Neural cell (in vitro differentiated cells): ENCODE measurements at regions not wholly inside any gene's neighbourhood (a gene's known extent, or its start where the extent isn't known, plus 50 kb on each side); places are given as distances from the start of the nearest gene placed in this dataset.

Experiments
- EP300 ChIP-seq: fragments of 450-650 bp; conservative IDR thresholded peaks from 2 replicates; pipeline ENCODE4 v1.6.1; 2014; ENCODE audit warnings: antibody characterized with exemption, mild to moderate bottlenecking, moderate library complexity; ENCODE audit not compliant: poor library complexity, severe bottlenecking
- EZH2 ChIP-seq: fragments of 200-600, 300-800 bp; shearing (Covaris generic), sonication (generic); IDR thresholded peaks from 2 replicates; pipeline ENCODE4 v1.6.1; 2014; ENCODE audit warnings: antibody characterized with exemption, low read length, borderline replicate concordance, mild to moderate bottlenecking; ENCODE audit not compliant: insufficient read depth, poor library complexity, severe bottlenecking
- MXI1 ChIP-seq: fragments of 450-650 bp; conservative IDR thresholded peaks from 2 replicates; pipeline ENCODE4 v1.6.1; 2014; ENCODE audit warnings: antibody characterized with exemption, mild to moderate bottlenecking; ENCODE audit not compliant: poor library complexity, severe bottlenecking
- POLR2AphosphoS5 ChIP-seq: IDR thresholded peaks from 2 replicates; pipeline ENCODE4 v1.6.1; 2012
- RAD21 ChIP-seq: fragments of 450-650 bp; conservative IDR thresholded peaks from 2 replicates; pipeline ENCODE4 v1.6.1; 2014; ENCODE audit warnings: antibody characterized with exemption, mild to moderate bottlenecking, moderate library complexity
- SMC3 ChIP-seq: fragments of 450-650 bp; conservative IDR thresholded peaks from 2 replicates; pipeline ENCODE4 v1.6.1; 2014; ENCODE audit warnings: antibody characterized with exemption, mild to moderate bottlenecking, moderate library complexity; ENCODE audit not compliant: poor library complexity
- TAF1 ChIP-seq: IDR thresholded peaks from 2 replicates; pipeline ENCODE4 v1.6.1; 2012; ENCODE audit warnings: low read depth
- TF ChIP-seq, protein P1 (sequence below): fragments of 450-650 bp; IDR thresholded peaks from 2 replicates; pipeline ENCODE4 v1.5.1; 2014; ENCODE audit warnings: antibody characterized with exemption, mild to moderate bottlenecking, moderate library complexity; ENCODE audit not compliant: poor library complexity, severe bottlenecking
- TF ChIP-seq, protein P2 (sequence below): IDR thresholded peaks from 2 replicates; pipeline ENCODE4 v1.6.1; 2012; ENCODE audit warnings: borderline replicate concordance

DNA sequence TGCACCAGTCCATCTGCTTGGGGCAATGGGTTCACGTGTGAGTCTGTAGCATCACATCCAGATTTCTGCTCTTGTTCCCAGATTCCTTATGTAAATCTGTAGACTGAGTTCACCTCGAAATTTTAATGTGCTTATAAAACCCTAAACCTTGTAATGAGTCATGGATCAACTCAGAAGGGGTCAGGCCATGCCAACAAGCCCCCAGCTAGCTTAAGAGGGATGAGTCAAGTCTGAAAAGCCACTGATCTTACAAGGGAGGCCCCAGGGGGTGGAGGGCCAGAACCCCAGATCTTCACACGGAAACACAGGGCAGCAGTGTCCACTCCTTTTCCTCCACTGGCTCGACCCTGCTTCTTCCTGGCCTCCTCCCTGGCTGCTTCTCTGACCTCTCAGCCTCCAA lies 399.1 kb upstream of the CDH5 start:
- no peak for TF ChIP-seq POLR2AphosphoS5
- TF ChIP-seq, protein P1, sequence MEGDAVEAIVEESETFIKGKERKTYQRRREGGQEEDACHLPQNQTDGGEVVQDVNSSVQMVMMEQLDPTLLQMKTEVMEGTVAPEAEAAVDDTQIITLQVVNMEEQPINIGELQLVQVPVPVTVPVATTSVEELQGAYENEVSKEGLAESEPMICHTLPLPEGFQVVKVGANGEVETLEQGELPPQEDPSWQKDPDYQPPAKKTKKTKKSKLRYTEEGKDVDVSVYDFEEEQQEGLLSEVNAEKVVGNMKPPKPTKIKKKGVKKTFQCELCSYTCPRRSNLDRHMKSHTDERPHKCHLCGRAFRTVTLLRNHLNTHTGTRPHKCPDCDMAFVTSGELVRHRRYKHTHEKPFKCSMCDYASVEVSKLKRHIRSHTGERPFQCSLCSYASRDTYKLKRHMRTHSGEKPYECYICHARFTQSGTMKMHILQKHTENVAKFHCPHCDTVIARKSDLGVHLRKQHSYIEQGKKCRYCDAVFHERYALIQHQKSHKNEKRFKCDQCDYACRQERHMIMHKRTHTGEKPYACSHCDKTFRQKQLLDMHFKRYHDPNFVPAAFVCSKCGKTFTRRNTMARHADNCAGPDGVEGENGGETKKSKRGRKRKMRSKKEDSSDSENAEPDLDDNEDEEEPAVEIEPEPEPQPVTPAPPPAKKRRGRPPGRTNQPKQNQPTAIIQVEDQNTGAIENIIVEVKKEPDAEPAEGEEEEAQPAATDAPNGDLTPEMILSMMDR, result no peak
- TF ChIP-seq, protein P2, sequence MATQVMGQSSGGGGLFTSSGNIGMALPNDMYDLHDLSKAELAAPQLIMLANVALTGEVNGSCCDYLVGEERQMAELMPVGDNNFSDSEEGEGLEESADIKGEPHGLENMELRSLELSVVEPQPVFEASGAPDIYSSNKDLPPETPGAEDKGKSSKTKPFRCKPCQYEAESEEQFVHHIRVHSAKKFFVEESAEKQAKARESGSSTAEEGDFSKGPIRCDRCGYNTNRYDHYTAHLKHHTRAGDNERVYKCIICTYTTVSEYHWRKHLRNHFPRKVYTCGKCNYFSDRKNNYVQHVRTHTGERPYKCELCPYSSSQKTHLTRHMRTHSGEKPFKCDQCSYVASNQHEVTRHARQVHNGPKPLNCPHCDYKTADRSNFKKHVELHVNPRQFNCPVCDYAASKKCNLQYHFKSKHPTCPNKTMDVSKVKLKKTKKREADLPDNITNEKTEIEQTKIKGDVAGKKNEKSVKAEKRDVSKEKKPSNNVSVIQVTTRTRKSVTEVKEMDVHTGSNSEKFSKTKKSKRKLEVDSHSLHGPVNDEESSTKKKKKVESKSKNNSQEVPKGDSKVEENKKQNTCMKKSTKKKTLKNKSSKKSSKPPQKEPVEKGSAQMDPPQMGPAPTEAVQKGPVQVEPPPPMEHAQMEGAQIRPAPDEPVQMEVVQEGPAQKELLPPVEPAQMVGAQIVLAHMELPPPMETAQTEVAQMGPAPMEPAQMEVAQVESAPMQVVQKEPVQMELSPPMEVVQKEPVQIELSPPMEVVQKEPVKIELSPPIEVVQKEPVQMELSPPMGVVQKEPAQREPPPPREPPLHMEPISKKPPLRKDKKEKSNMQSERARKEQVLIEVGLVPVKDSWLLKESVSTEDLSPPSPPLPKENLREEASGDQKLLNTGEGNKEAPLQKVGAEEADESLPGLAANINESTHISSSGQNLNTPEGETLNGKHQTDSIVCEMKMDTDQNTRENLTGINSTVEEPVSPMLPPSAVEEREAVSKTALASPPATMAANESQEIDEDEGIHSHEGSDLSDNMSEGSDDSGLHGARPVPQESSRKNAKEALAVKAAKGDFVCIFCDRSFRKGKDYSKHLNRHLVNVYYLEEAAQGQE, result no peak
- TF ChIP-seq RAD21, result no peak
- TF ChIP-seq EZH2, result no peak
- no peak for TF ChIP-seq EP300
- TF ChIP-seq SMC3, result no peak
- TF ChIP-seq TAF1, result no peak
- TF ChIP-seq MXI1, result no peak
